ENCODE measurements at regions not wholly inside any gene's neighbourhood (a gene's known extent, or its start where the extent isn't known, plus 50 kb on each side); places are given as distances from the start of the nearest gene placed in this dataset.

DNA sequence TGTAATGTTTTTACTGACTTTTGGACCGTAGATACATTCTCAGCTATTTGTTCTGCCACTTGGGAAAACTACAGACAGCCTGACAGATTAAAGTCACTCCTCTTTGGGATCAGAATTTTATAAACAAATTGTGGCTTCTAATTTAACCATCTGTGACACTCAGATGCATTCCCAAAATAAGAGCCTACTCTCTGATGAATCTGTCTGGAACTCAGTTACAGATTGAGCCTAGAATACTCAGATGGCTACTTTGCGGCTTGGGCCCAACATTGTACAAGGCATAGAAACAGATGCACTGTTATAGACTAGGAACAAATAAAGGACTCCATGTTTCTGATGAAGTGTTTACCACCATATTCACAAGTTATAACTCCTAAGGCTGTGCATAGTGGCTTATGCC lies 291.0 kb upstream of the SLITRK6 start (continued):
- TF ChIP-seq, protein P1, sequence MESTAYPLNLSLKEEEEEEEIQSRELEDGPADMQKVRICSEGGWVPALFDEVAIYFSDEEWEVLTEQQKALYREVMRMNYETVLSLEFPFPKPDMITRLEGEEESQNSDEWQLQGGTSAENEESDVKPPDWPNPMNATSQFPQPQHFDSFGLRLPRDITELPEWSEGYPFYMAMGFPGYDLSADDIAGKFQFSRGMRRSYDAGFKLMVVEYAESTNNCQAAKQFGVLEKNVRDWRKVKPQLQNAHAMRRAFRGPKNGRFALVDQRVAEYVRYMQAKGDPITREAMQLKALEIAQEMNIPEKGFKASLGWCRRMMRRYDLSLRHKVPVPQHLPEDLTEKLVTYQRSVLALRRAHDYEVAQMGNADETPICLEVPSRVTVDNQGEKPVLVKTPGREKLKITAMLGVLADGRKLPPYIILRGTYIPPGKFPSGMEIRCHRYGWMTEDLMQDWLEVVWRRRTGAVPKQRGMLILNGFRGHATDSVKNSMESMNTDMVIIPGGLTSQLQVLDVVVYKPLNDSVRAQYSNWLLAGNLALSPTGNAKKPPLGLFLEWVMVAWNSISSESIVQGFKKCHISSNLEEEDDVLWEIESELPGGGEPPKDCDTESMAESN (CRISPR knock-in tag; conservative IDR thresholded peaks at IDR 0.05) = no peak

DNA sequence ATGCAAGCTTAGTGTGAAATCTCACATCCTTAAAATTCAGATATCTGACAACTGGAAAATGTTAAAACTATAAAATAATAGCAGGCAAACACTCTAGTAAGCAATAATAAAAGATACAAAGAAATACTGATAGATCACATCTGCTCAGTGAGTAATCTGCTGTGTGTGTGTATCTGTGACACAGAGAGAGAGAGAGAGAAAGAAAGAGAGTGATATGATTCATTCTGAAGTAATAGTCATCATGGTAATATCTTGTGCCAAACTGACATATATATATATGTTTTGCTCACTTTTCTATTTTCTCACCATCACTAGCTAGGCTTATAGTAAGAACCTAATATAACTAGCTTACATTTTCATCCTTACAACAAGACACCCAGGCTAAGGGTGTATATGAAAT lies 288.0 kb upstream of the SLITRK6 start:
- no peak overlapping the region for H3K9ac ChIP-seq (ENCODE audit: insufficient read depth, low read depth, low read length)
- ATAC-seq (no peak), FAIRE-seq (no peak), DNase-seq (ENCODE audit: low spot score) (no peak)
- no peaks in the 10 kb centered on the region for H4K20me1 ChIP-seq (ENCODE audit: insufficient read depth, low read length)
- H3K27ac ChIP-seq (ENCODE audit: extremely low read length, insufficient read depth, low read length) = no peak overlapping the region
- no peaks in the 10 kb centered on the region for H3K9me3 ChIP-seq (ENCODE audit: low read length)
- no peak overlapping the region for H2AFZ ChIP-seq (ENCODE audit: low read length)
- CTCF ChIA-PET (ENCODE audit: low intra/inter-chr PET ratio, low total read pairs) = no interaction called here
- POLR2A ChIA-PET = no interaction called here
- no peak overlapping the region for H3K4me3 ChIP-seq (replicated peaks in 1 of 3; ENCODE audit: insufficient read depth in 1 of 3, low read depth in 2 of 3, low read length in 3 of 3)
- H3K4me1 ChIP-seq (ENCODE audit: insufficient read depth, low read length) = no peaks in the 10 kb centered on the region
- intact Hi-C loops (cut with micrococcal nuclease; ENCODE audit: unreplicated experiment) = no loop called here
- BruUV-seq (replicated peaks) = no TSS peak
- in situ Hi-C loops (cut with HindIII; ENCODE audit: extremely low pct_ligation_motif_present, low pct_unique_long_range_greater_than_20kb) = no loop called here
- H3K4me2 ChIP-seq (ENCODE audit: low read depth, low read length) = no peak overlapping the region
- H3K36me3 ChIP-seq (replicated peaks in 1 of 2; ENCODE audit: control insufficient read depth in 1 of 2, insufficient read depth in 2 of 2, low read length in 2 of 2) = no peaks in the 10 kb centered on the region
- H3K79me2 ChIP-seq (ENCODE audit: insufficient read depth, low read length) = no peaks in the 10 kb centered on the region
- TF ChIP-seq, protein P2, sequence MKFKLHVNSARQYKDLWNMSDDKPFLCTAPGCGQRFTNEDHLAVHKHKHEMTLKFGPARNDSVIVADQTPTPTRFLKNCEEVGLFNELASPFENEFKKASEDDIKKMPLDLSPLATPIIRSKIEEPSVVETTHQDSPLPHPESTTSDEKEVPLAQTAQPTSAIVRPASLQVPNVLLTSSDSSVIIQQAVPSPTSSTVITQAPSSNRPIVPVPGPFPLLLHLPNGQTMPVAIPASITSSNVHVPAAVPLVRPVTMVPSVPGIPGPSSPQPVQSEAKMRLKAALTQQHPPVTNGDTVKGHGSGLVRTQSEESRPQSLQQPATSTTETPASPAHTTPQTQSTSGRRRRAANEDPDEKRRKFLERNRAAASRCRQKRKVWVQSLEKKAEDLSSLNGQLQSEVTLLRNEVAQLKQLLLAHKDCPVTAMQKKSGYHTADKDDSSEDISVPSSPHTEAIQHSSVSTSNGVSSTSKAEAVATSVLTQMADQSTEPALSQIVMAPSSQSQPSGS (CRISPR knock-in tag; IDR thresholded peaks at IDR 0.05) = no peak
- TF ChIP-seq TBX3 (IDR thresholded peaks at IDR 0.05; ENCODE audit: borderline replicate concordance) (no peak), ZNF737 (CRISPR knock-in tag; IDR thresholded peaks at IDR 0.05; ENCODE audit: borderline replicate concordance) (no peak), ELF3 (CRISPR knock-in tag; IDR thresholded peaks at IDR 0.05) (no peak), ZNF678 (CRISPR knock-in tag; IDR thresholded peaks at IDR 0.05) (no peak)
- TF ChIP-seq, protein P3, sequence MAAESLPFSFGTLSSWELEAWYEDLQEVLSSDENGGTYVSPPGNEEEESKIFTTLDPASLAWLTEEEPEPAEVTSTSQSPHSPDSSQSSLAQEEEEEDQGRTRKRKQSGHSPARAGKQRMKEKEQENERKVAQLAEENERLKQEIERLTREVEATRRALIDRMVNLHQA (CRISPR knock-in tag; IDR thresholded peaks at IDR 0.05) = no peak
- TF ChIP-seq, protein P4, sequence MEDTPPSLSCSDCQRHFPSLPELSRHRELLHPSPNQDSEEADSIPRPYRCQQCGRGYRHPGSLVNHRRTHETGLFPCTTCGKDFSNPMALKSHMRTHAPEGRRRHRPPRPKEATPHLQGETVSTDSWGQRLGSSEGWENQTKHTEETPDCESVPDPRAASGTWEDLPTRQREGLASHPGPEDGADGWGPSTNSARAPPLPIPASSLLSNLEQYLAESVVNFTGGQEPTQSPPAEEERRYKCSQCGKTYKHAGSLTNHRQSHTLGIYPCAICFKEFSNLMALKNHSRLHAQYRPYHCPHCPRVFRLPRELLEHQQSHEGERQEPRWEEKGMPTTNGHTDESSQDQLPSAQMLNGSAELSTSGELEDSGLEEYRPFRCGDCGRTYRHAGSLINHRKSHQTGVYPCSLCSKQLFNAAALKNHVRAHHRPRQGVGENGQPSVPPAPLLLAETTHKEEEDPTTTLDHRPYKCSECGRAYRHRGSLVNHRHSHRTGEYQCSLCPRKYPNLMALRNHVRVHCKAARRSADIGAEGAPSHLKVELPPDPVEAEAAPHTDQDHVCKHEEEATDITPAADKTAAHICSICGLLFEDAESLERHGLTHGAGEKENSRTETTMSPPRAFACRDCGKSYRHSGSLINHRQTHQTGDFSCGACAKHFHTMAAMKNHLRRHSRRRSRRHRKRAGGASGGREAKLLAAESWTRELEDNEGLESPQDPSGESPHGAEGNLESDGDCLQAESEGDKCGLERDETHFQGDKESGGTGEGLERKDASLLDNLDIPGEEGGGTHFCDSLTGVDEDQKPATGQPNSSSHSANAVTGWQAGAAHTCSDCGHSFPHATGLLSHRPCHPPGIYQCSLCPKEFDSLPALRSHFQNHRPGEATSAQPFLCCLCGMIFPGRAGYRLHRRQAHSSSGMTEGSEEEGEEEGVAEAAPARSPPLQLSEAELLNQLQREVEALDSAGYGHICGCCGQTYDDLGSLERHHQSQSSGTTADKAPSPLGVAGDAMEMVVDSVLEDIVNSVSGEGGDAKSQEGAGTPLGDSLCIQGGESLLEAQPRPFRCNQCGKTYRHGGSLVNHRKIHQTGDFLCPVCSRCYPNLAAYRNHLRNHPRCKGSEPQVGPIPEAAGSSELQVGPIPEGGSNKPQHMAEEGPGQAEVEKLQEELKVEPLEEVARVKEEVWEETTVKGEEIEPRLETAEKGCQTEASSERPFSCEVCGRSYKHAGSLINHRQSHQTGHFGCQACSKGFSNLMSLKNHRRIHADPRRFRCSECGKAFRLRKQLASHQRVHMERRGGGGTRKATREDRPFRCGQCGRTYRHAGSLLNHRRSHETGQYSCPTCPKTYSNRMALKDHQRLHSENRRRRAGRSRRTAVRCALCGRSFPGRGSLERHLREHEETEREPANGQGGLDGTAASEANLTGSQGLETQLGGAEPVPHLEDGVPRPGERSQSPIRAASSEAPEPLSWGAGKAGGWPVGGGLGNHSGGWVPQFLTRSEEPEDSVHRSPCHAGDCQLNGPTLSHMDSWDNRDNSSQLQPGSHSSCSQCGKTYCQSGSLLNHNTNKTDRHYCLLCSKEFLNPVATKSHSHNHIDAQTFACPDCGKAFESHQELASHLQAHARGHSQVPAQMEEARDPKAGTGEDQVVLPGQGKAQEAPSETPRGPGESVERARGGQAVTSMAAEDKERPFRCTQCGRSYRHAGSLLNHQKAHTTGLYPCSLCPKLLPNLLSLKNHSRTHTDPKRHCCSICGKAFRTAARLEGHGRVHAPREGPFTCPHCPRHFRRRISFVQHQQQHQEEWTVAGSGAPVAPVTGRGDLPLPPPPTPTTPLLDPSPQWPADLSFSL (CRISPR knock-in tag; IDR thresholded peaks at IDR 0.05) = no peak
- H3K27me3 ChIP-seq (ENCODE audit: control insufficient read depth in 1 of 2, insufficient read depth in 2 of 2, low read length in 2 of 2) = no peaks in the 10 kb centered on the region

All from HepG2 (cell line).